GM06990 (cell line): ENCODE measurements at regions not wholly inside any gene's neighbourhood (a gene's known extent, or its start where the extent isn't known, plus 50 kb on each side); places are given as distances from the start of the nearest gene placed in this dataset.

Source experiments
- DNase-seq: peaks from one replicate; pipeline ENCODE4 v3.0.0-alpha.2; 2011; ENCODE audit not compliant: insufficient read length; ENCODE audit errors: extremely low read depth
- H3K27me3 ChIP-seq: replicated peaks from 2 replicates; pipeline ENCODE4 v1.6.0; 2011; ENCODE audit warnings: low read length; ENCODE audit not compliant: control insufficient read depth, insufficient read depth
- H3K36me3 ChIP-seq: 2 replicates; pipeline ENCODE4 v1.5.1; 2011; ENCODE audit warnings: low read length; ENCODE audit not compliant: control insufficient read depth, insufficient read depth
- H3K4me3 ChIP-seq: replicated peaks from 2 replicates; pipeline ENCODE4 v1.5.1; 2011; ENCODE audit warnings: low read depth, mild to moderate bottlenecking, control low read depth, low read length
- TF ChIP-seq, protein P1 (sequence below): IDR thresholded peaks from 2 replicates; pipeline ENCODE4 v1.5.1; 2011; ENCODE audit warnings: low read length, control low read depth, mild to moderate bottlenecking, inconsistent platforms; ENCODE audit not compliant: insufficient read depth, poor library complexity, severe bottlenecking

DNA sequence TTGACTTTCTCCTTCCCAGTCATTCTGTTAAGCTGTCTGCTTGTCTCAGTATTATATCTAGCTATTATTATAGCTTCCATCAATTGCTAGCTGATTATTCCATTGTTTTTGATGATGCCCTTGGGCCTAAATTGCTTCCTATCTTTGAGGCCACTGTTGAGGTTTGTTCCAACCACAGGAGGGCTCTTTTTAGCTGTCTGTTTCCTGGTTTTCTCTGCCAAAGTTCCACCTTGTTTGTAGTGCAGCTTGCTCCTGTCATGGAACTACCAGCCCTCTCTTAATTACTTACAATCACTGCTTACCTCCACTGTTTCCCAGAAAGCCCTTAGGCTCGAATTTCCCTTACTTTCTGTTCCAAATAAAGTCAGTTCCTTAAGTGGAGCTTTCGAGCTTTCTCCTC lies 118.7 kb upstream of the SEC61G start:
- Histone ChIP-seq H3K4me3 (no peak overlapping the region), H3K27me3 (no peaks in the 10 kb centered on the region), H3K36me3 (no peaks in the 10 kb centered on the region)
- no peak for DNase-seq
- TF ChIP-seq, protein P1, sequence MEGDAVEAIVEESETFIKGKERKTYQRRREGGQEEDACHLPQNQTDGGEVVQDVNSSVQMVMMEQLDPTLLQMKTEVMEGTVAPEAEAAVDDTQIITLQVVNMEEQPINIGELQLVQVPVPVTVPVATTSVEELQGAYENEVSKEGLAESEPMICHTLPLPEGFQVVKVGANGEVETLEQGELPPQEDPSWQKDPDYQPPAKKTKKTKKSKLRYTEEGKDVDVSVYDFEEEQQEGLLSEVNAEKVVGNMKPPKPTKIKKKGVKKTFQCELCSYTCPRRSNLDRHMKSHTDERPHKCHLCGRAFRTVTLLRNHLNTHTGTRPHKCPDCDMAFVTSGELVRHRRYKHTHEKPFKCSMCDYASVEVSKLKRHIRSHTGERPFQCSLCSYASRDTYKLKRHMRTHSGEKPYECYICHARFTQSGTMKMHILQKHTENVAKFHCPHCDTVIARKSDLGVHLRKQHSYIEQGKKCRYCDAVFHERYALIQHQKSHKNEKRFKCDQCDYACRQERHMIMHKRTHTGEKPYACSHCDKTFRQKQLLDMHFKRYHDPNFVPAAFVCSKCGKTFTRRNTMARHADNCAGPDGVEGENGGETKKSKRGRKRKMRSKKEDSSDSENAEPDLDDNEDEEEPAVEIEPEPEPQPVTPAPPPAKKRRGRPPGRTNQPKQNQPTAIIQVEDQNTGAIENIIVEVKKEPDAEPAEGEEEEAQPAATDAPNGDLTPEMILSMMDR: no peak

GRCh38 chr7:54878339-54878738 lies 119.3 kb upstream of the SEC61G start:
- H3K36me3 ChIP-seq: no peaks in the 10 kb centered on the region
- TF ChIP-seq, protein P1: no peak
- no peaks in the 10 kb centered on the region for H3K27me3 ChIP-seq
- DNase-seq: no peak
- H3K4me3 ChIP-seq: no peak overlapping the region

DNA sequence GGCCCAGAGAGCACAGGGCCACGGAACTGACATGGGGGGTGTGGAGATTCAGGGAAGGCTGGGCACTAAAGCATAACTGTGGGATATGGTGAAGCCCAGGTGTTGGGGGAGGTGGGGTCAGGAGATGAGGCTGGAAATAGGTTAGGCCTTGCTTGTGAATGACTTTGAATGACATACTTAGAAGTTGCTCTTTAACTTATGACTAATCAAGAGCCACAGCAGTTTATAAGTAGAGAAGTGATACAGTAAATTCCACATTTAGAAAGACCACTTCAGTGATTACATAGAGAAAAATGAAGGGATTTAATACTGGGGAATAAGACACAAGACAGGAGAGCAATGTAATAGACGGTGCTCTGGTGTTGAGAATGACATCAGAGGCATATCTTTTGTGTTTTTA lies 120.8 kb upstream of the SEC61G start:
- TF ChIP-seq, protein P1: no peak
- Histone ChIP-seq H3K36me3 (no peaks in the 10 kb centered on the region), H3K27me3 (no peaks in the 10 kb centered on the region), H3K4me3 (no peak overlapping the region)
- DNase-seq: no peak

DNA sequence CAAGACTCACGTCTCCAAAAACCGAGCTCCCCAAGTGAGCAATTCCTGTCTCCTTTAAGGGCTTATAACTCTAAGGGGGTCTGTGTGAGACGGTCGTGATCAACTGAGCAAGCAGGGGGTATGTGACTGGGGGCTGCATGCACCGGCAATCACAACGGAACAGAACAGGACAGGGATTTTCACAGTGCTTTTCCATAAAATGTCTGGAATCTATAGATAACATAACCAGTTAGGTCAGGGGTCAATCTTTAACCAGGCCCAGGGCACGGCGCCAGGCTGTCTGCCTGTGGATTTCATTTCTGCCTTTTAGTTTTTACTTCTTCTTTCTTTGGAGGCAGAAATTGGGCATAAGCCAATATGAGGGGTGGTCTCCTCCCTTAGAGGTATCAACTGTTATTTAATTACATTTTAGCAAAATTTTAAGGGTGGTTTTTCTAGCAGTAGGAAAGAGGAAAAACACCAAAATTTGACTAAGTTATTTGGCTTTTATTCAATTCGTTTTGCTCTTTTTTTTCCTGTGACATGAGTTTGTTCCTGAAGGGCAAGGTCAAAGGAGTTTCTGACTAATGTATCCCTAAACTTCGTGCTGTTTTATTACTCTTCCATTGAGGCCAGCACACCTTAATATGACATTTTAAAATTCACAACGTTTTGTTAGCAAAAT lies 121.4 kb upstream of the SEC61G start:
- no peaks in the 10 kb centered on the region for H3K27me3 ChIP-seq
- DNase-seq: no peak
- TF ChIP-seq, protein P1: no peak
- no peak overlapping the region for H3K4me3 ChIP-seq
- no peaks in the 10 kb centered on the region for H3K36me3 ChIP-seq

DNA sequence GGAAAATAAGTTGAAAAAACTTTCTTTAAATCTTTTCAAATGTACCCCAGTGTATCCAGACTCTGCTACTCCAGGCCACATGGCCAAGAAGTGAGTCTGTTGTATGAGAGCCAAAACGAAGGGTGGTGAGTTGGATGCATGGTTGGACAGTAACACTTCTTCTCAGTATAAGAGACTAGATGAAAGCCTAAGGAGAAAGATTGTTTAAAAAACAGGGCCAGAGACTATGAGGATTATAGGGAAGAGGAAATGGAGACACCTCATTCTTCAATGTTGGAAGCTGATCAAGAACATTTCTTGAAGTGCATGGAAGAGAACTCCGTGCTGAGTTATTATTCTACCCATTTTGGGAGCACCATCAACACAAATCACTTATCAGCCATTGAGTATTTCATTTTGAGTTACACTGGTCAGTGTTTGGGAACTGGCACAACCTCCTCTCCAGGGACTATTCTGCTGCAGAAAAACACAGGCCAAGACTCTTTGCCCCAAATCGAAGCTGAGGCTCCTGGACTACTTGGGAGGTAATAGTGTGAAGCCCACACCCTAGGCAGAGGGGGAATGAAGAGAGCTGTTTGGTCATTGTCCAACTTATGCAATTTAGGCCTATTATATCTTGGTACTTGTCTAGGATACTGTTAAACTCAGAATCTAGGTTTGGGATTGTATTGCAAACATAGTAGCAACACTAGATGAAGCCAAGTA lies 123.0 kb upstream of the SEC61G start:
- no peak for DNase-seq
- Histone ChIP-seq H3K36me3 (no peaks in the 10 kb centered on the region), H3K4me3 (no peak overlapping the region), H3K27me3 (no peaks in the 10 kb centered on the region)
- TF ChIP-seq, protein P1: no peak
